Activated CD8-positive, alpha-beta T cell treated with anti-CD3 and anti-CD28 coated beads for 36 hours (primary cell): ENCODE measurements at regions not wholly inside any gene's neighbourhood (a gene's known extent, or its start where the extent isn't known, plus 50 kb on each side); places are given as distances from the start of the nearest gene placed in this dataset.

ENCODE experiments used
- ATAC-seq: fragments of 200-7000 bp; cut with Tn5 transposase; one replicate; pipeline ENCODE4 v1.10.0; 2021; ENCODE audit warnings: mild to moderate bottlenecking, moderate library complexity
- CTCF ChIA-PET: fragments of 350-600 bp; sonication (Branson Sonifier 250); formaldehyde crosslinking; loops from one replicate; lab custom pipeline; 2021; ENCODE audit warnings: antibody characterized with exemption; lab: Charles Lee
- POLR2A ChIA-PET: fragments of 350-600 bp; sonication (Branson Sonifier 250); formaldehyde crosslinking; loops from one replicate; lab custom pipeline; 2021; ENCODE audit warnings: antibody characterized with exemption; lab: Charles Lee
- DNase-seq: peaks from one replicate; pipeline ENCODE4 v3.0.0-alpha.2; 2020
- H3K27ac Mint-ChIP-seq: one replicate; pipeline ENCODE4 v1.8.0; 2021; ENCODE audit warnings: mild to moderate bottlenecking, mixed read lengths
- H3K27me3 Mint-ChIP-seq: one replicate; pipeline ENCODE4 v1.8.0; 2021; ENCODE audit warnings: mixed read lengths
- H3K36me3 Mint-ChIP-seq: one replicate; pipeline ENCODE4 v1.8.0; 2021; ENCODE audit warnings: low read depth, mixed read lengths
- H3K4me1 Mint-ChIP-seq: one replicate; pipeline ENCODE4 v1.8.0; 2021; ENCODE audit warnings: low read depth, mixed read lengths
- H3K4me3 Mint-ChIP-seq: one replicate; pipeline ENCODE4 v1.8.0; 2021; ENCODE audit warnings: mild to moderate bottlenecking, moderate library complexity, mixed read lengths
- H3K9me3 Mint-ChIP-seq: one replicate; pipeline ENCODE4 v1.8.0; 2021; ENCODE audit warnings: mixed read lengths
- CTCF ChIP-seq: fragments of 200-600 bp; IDR thresholded peaks from one replicate; pipeline ENCODE4 v1.8.0; 2022; ENCODE audit warnings: antibody characterized with exemption, mild to moderate bottlenecking
- intact Hi-C: fragments of 100-400 bp; cut with micrococcal nuclease; formaldehyde crosslinking; loops from one replicate; pipeline ENCODE4 v1.10.0; 2022

GRCh38 chr4:129167640-129168260 is 71.8 kb downstream of the C4orf33 start:
- ChIA-PET CTCF (no interaction called here), POLR2A (no interaction called here)
- Mint-ChIP-seq H3K27ac (no peak overlapping the region), H3K4me3 (no peak overlapping the region), H3K4me1 (no peaks in the 10 kb centered on the region), H3K9me3 (no peaks in the 10 kb centered on the region), H3K27me3 (peaks cover 18% of the 10 kb centered on the region), H3K36me3 (no peaks in the 10 kb centered on the region)
- DNase-seq (no peak), ATAC-seq (no peak)
- intact Hi-C loops: no loop called here
- TF ChIP-seq CTCF: no peak

DNA sequence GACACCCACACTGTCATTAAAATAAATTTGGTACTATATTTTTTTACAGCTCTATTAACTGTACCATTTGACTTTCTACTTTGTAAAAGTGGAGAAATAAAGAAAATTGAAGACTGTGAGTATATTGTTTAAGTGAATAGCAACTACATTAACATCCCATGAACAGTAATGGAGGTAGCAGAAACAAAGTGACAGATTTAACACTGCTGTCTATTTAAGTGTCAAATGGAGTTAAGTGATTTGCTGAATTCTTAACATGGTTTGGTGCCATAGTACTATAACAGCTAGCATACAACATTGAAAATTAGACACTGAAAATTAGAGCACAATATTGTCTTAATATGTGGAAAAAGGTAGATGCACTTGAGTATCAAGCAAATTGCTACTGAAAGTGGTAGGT is 76.2 kb downstream of the C4orf33 start:
- no peak for TF ChIP-seq CTCF
- CTCF ChIA-PET: no interaction called here
- no peak for DNase-seq
- no peak for ATAC-seq
- Mint-ChIP-seq H3K9me3 (no peaks in the 10 kb centered on the region), H3K4me1 (no peaks in the 10 kb centered on the region), H3K4me3 (no peak overlapping the region), H3K36me3 (no peaks in the 10 kb centered on the region), H3K27ac (no peak overlapping the region), H3K27me3 (peaks cover 17% of the 10 kb centered on the region)
- intact Hi-C loops: no loop called here
- POLR2A ChIA-PET: no interaction called here

DNA sequence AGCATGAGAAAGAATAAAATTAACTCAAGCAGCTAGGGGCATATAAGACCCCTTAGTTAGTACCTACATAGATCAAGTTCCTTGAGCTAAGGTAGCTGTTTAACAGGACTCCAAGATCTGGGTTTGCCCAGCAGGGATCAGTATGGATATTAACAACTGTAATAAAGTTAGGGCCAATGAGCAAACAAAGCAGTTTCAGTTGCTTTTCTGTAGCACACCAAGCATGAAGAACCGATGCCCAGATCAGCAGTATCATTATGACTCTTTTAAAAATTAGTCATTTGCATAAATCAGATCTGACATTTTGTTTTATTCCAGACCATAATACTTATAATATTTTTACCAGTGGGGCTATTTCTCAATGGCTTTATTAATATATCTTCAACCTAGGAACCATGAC is 80.9 kb downstream of the C4orf33 start:
- no peak overlapping the region for H3K27ac Mint-ChIP-seq
- DNase-seq: no peak
- intact Hi-C loops: no loop called here
- peaks cover 12% of the 10 kb centered on the region for H3K27me3 Mint-ChIP-seq
- no peak overlapping the region for H3K4me3 Mint-ChIP-seq
- ChIA-PET POLR2A (no interaction called here), CTCF (no interaction called here)
- no peaks in the 10 kb centered on the region for H3K9me3 Mint-ChIP-seq
- no peaks in the 10 kb centered on the region for H3K36me3 Mint-ChIP-seq
- TF ChIP-seq CTCF: no peak
- no peak for ATAC-seq
- H3K4me1 Mint-ChIP-seq: no peaks in the 10 kb centered on the region

- no peak for TF ChIP-seq CTCF
- no peak for ATAC-seq
- Mint-ChIP-seq H3K27ac (no peak overlapping the region), H3K4me3 (no peak overlapping the region), H3K27me3 (peaks cover 6% of the 10 kb centered on the region), H3K9me3 (no peaks in the 10 kb centered on the region), H3K4me1 (no peaks in the 10 kb centered on the region), H3K36me3 (no peaks in the 10 kb centered on the region)
- ChIA-PET CTCF (no interaction called here), POLR2A (no interaction called here)
- no peak for DNase-seq
- intact Hi-C loops: no loop called here
These were observed 83.3 kb downstream of the C4orf33 start for GRCh38 chr4:129179276-129179675.

DNA sequence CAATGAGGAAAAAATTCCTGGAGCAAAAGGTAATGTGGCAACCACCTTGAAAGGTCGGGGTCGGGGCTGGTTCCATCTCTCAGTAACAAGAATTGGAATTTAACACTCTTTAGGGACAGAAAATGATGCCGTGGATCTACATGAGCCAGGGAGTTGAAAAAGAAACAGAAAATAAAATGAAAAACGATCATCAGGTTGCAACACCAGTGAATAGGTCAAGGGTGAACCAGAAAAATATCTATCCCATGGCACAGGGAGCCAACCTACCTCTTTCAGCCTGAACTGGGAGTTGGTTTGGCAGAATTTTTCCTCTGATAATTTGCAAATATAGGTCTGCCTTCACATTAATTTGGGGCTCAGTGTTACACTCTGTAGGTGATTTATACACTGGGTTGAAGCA is 93.7 kb downstream of the C4orf33 start:
- H3K27me3 Mint-ChIP-seq: peaks cover 12% of the 10 kb centered on the region
- no peak for TF ChIP-seq CTCF
- CTCF ChIA-PET: no interaction called here
- no peaks in the 10 kb centered on the region for H3K9me3 Mint-ChIP-seq
- H3K27ac Mint-ChIP-seq: no peak overlapping the region
- ATAC-seq: no peak
- intact Hi-C loops: no loop called here
- H3K4me3 Mint-ChIP-seq: no peak overlapping the region
- no peak for DNase-seq
- no peaks in the 10 kb centered on the region for H3K36me3 Mint-ChIP-seq
- H3K4me1 Mint-ChIP-seq: no peaks in the 10 kb centered on the region
- POLR2A ChIA-PET: no interaction called here
